H1 (cell line): ENCODE measurements at regions not wholly inside any gene's neighbourhood (a gene's known extent, or its start where the extent isn't known, plus 50 kb on each side); places are given as distances from the start of the nearest gene placed in this dataset.

Source experiments
- CTCF ChIA-PET: fragments of 300-600 bp; sonication (Branson Sonifier 250); formaldehyde crosslinking; loops from one replicate; lab custom pipeline; 2021; ENCODE audit not compliant: partially characterized antibody; lab: Charles Lee
- POLR2A ChIA-PET: fragments of 300-600 bp; sonication (Branson Sonifier 250); formaldehyde crosslinking; loops from one replicate; lab custom pipeline; 2021; ENCODE audit warnings: inconsistent platforms; ENCODE audit not compliant: partially characterized antibody; lab: Charles Lee
- DNase-seq, 2 experiments: peaks; one replicate each; pipeline versions ENCODE4 v3.0.0 to v3.0.0-alpha.2; 2010 to 2022; ENCODE audit warnings: low spot score in 2 of 2, low read depth in 1 of 2, mixed read lengths in 1 of 2
- FAIRE-seq: peaks from 2 replicates; lab custom pipeline; 2011; peaks lifted over from hg19 to GRCh38; lab: Jason Lieb, UNC
- H2AFZ ChIP-seq: 2 replicates; pipeline ENCODE4 v1.8.1; 2012; ENCODE audit warnings: low read length, inconsistent platforms
- H2AK5ac ChIP-seq: 2 replicates; pipeline ENCODE4 v1.6.1; 2013; ENCODE audit warnings: low read depth, low read length
- H2BK120ac ChIP-seq: replicated peaks from 2 replicates; pipeline ENCODE3; 2013; ENCODE audit warnings: low read depth, low read length, inconsistent platforms
- H2BK12ac ChIP-seq: 2 replicates; pipeline ENCODE4 v1.6.1; 2013; ENCODE audit warnings: low read depth, low read length
- H2BK15ac ChIP-seq: 2 replicates; pipeline ENCODE4 v1.6.1; 2013; ENCODE audit warnings: low read length
- H2BK20ac ChIP-seq: 2 replicates; pipeline ENCODE4 v1.6.1; 2013; ENCODE audit warnings: low read length
- H2BK5ac ChIP-seq: 2 replicates; pipeline ENCODE4 v1.6.1; 2013; ENCODE audit warnings: low read depth, low read length
- H3K14ac ChIP-seq: 2 replicates; pipeline ENCODE4 v1.6.1; 2013; ENCODE audit warnings: inconsistent platforms; ENCODE audit not compliant: insufficient read length
- H3K18ac ChIP-seq: 2 replicates; pipeline ENCODE4 v1.6.1; 2013; ENCODE audit warnings: low read length; ENCODE audit errors: extremely low read depth
- H3K23ac ChIP-seq: 2 replicates; pipeline ENCODE4 v1.6.1; 2013; ENCODE audit warnings: inconsistent platforms; ENCODE audit not compliant: insufficient read length
- H3K23me2 ChIP-seq: 2 replicates; pipeline ENCODE4 v1.6.1; 2013; ENCODE audit warnings: low read depth, low read length
- H3K27ac ChIP-seq: 2 replicates; pipeline ENCODE4 v1.6.1; 2011; ENCODE audit warnings: low read depth, low read length, inconsistent platforms
- H3K27me3 ChIP-seq, 4 experiments: replicated peaks in 1 of 4; 1 replicate in 1 of 4; 2 replicates in 3 of 4; pipeline versions ENCODE4 v1.6.1 to v1.8.1; 2011 to 2013; ENCODE audit warnings: low read length in 3 of 4, mild to moderate bottlenecking in 3 of 4, inconsistent platforms in 2 of 4, mixed read lengths in 2 of 4, moderate library complexity in 1 of 4; ENCODE audit not compliant: control insufficient read depth in 3 of 4, insufficient read depth in 3 of 4; ENCODE audit errors: extremely low read depth in 1 of 4
- H3K36me3 ChIP-seq, 4 experiments: 2 replicates each; pipeline versions ENCODE4 v1.6.1 to v1.8.1; 2011 to 2013; ENCODE audit warnings: mild to moderate bottlenecking in 4 of 4, low read length in 3 of 4, moderate library complexity in 2 of 4, control low read depth in 1 of 4, inconsistent platforms in 1 of 4; ENCODE audit not compliant: insufficient read depth in 4 of 4, control insufficient read depth in 2 of 4
- H3K4ac ChIP-seq: replicated peaks from 2 replicates; pipeline ENCODE3; 2013; ENCODE audit warnings: low read length, low read depth, mixed read lengths, inconsistent platforms; ENCODE audit not compliant: insufficient read length
- H3K4me1 ChIP-seq, 4 experiments: replicated peaks in 1 of 4; 1 replicate in 1 of 4; 2 replicates in 3 of 4; pipeline versions ENCODE4 v1.6.1 to v1.8.1; 2011 to 2013; ENCODE audit warnings: low read length in 3 of 4, inconsistent platforms in 2 of 4, mixed read lengths in 1 of 4; ENCODE audit not compliant: insufficient read depth in 4 of 4, control insufficient read depth in 3 of 4
- H3K4me2 ChIP-seq, 2 experiments: 2 replicates each; pipeline versions ENCODE4 v1.6.1 to v1.8.1; 2011 to 2013; ENCODE audit warnings: low read depth in 2 of 2, low read length in 2 of 2, control low read depth in 1 of 2, inconsistent platforms in 1 of 2, mild to moderate bottlenecking in 1 of 2; ENCODE audit not compliant: insufficient read depth in 1 of 2
- H3K4me3 ChIP-seq, 4 experiments: fragments of 200-600, 300-600 bp in 1 of 4; sonication (generic), shearing (Covaris generic), sonication (Bioruptor Twin) in 1 of 4; 2 replicates each; pipeline versions ENCODE4 v1.5.1 to v1.8.1; 2011 to 2016; ENCODE audit warnings: low read length in 4 of 4, low read depth in 3 of 4, control low read depth in 2 of 4, inconsistent platforms in 2 of 4, mild to moderate bottlenecking in 2 of 4, mixed read lengths in 1 of 4, moderate library complexity in 1 of 4; ENCODE audit not compliant: insufficient read depth in 2 of 4; ENCODE audit errors: extremely low read depth in 1 of 4
- H3K56ac ChIP-seq: replicated peaks from 2 replicates; pipeline ENCODE3; 2013; ENCODE audit warnings: low read depth, mild to moderate bottlenecking, mixed read lengths, low read length, inconsistent platforms; ENCODE audit not compliant: insufficient read length
- H3K79me1 ChIP-seq: 2 replicates; pipeline ENCODE4 v1.6.1; 2013; ENCODE audit warnings: low read depth, low read length, control low read depth
- H3K79me2 ChIP-seq, 2 experiments: 2 replicates each; pipeline versions ENCODE4 v1.6.1 to v1.8.1; 2012 to 2013; ENCODE audit warnings: low read length in 2 of 2, mild to moderate bottlenecking in 2 of 2, inconsistent platforms in 1 of 2; ENCODE audit not compliant: insufficient read depth in 2 of 2, control insufficient read depth in 1 of 2
- H3K9ac ChIP-seq, 4 experiments: replicated peaks in 1 of 4; 1 replicate in 1 of 4; 2 replicates in 3 of 4; pipeline versions ENCODE4 v1.6.1 to v1.8.1; 2011 to 2013; ENCODE audit warnings: low read depth in 3 of 4, low read length in 3 of 4, control low read depth in 2 of 4, mild to moderate bottlenecking in 2 of 4, moderate library complexity in 2 of 4, inconsistent platforms in 1 of 4; ENCODE audit errors: extremely low read depth in 1 of 4
- H3K9me3 ChIP-seq, 2 experiments: 2 replicates each; pipeline versions ENCODE4 v1.6.1 to v1.8.1; 2012 to 2013; ENCODE audit warnings: mild to moderate bottlenecking in 2 of 2, moderate library complexity in 2 of 2, control low read depth in 1 of 2, inconsistent platforms in 1 of 2, low read depth in 1 of 2, low read length in 1 of 2, mixed read lengths in 1 of 2; ENCODE audit not compliant: insufficient read depth in 2 of 2
- H4K20me1 ChIP-seq, 2 experiments: replicated peaks in 1 of 2; 2 replicates each; pipeline versions ENCODE3 to v1.8.1; 2011 to 2013; ENCODE audit warnings: inconsistent platforms in 2 of 2, low read length in 2 of 2, mild to moderate bottlenecking in 1 of 2; ENCODE audit not compliant: insufficient read depth in 2 of 2, control insufficient read depth in 1 of 2
- H4K5ac ChIP-seq: 2 replicates; pipeline ENCODE4 v1.6.1; 2013; ENCODE audit warnings: low read length, low read depth, mixed read lengths, inconsistent platforms; ENCODE audit not compliant: insufficient read length
- H4K8ac ChIP-seq: 2 replicates; pipeline ENCODE4 v1.8.0; 2013; ENCODE audit warnings: mild to moderate bottlenecking, moderate library complexity, low read length, inconsistent platforms; ENCODE audit not compliant: insufficient read depth; ENCODE audit errors: extremely low read depth
- H4K91ac ChIP-seq: replicated peaks from 2 replicates; pipeline ENCODE3; 2013; ENCODE audit warnings: low read length, mixed read lengths, inconsistent platforms; ENCODE audit not compliant: insufficient read length
- EGR1 ChIP-seq: IDR thresholded peaks from 2 replicates; pipeline ENCODE4 v1.6.1; 2011; ENCODE audit warnings: low read depth, low read length, borderline replicate concordance
- FOSL1 ChIP-seq: IDR thresholded peaks from 2 replicates; pipeline ENCODE4 v1.6.1; 2011; ENCODE audit warnings: mild to moderate bottlenecking, low read depth, low read length, moderate library complexity; ENCODE audit not compliant: insufficient read depth
- GABPA ChIP-seq: IDR thresholded peaks from 2 replicates; pipeline ENCODE4 v1.6.1; 2011; ENCODE audit warnings: mild to moderate bottlenecking, low read length, moderate library complexity, borderline replicate concordance; ENCODE audit not compliant: insufficient read depth
- NANOG ChIP-seq: IDR thresholded peaks from 2 replicates; pipeline ENCODE4 v1.6.1; 2011; ENCODE audit warnings: low read length, low read depth, mild to moderate bottlenecking, inconsistent platforms; ENCODE audit not compliant: insufficient read depth, poor library complexity, severe bottlenecking
- POLR2A ChIP-seq, 2 experiments: IDR thresholded peaks; 1 replicate in 1 of 2; 2 replicates in 1 of 2; pipeline ENCODE4 v1.6.1; 2011; ENCODE audit warnings: low read depth in 2 of 2, low read length in 2 of 2, mild to moderate bottlenecking in 2 of 2; ENCODE audit errors: control extremely low read depth in 1 of 2
- POLR2AphosphoS5 ChIP-seq: IDR thresholded peaks from 2 replicates; pipeline ENCODE4 v1.6.1; 2011; ENCODE audit warnings: low read depth, low read length
- RNF2 ChIP-seq: fragments of 200-900, 300-1000 bp; sonication (generic); IDR thresholded peaks from 2 replicates; pipeline ENCODE4 v1.7.1; 2016; ENCODE audit warnings: borderline replicate concordance, low read depth, mild to moderate bottlenecking, antibody characterized with exemption, low read length; ENCODE audit not compliant: poor library complexity, severe bottlenecking; ENCODE audit errors: missing control alignments
- SIN3A ChIP-seq, 2 experiments: IDR thresholded peaks in 1 of 2; conservative IDR thresholded peaks in 1 of 2; 2 replicates each; pipeline ENCODE4 v1.6.1; 2011 to 2012; ENCODE audit warnings: low read length in 2 of 2, improper control_type of control experiment in 1 of 2, low read depth in 1 of 2, mild to moderate bottlenecking in 1 of 2
- SRF ChIP-seq: IDR thresholded peaks from 2 replicates; pipeline ENCODE4 v1.6.1; 2011; ENCODE audit warnings: mild to moderate bottlenecking, low read depth, low read length, moderate library complexity
- WGBS, 2 experiments: shearing (Covaris generic) in 1 of 2; methylation state at CpG; one replicate each; pipeline versions ENCODE4 v1.1.6 to v1.1.7; 2013 to 2015; ENCODE audit warnings: low lambda C conversion rate in 2 of 2, mixed read lengths in 2 of 2, inconsistent platforms in 1 of 2, low coverage in 1 of 2, missing lambda C conversion rate in 1 of 2; ENCODE audit not compliant: insufficient replicate concordance in 2 of 2, insufficient coverage in 1 of 2, insufficient read length in 1 of 2; ENCODE audit errors: extremely low coverage in 1 of 2, missing lambda C conversion rate in 1 of 2; 5-methylcytosine and 5-hydroxymethylcytosine counted together
- TF ChIP-seq, protein P1 (sequence below): IDR thresholded peaks from 2 replicates; pipeline ENCODE4 v1.6.1; 2011; ENCODE audit warnings: low read length, improper control_type of control experiment

DNA sequence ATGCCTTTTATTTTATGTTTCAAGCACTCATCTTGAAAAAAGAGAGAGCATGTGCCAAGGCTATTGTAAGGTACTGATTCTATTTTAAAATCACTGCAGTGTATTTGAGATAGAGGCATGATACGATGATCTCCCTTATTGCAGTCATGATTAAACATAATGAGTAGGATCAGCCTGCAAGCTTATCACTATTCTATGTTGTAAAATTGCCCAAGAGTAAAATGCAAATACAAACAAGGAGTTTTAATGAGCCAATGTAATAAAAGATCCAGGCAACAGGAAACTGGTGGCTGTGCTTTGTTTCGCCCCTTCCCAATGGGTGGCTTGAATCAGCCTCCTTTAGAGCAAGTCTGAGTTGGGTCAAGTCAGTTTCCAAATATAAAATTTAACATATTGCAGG, 116.4 kb upstream of the RBMS1 start:
- Histone ChIP-seq H2BK5ac (no peak overlapping the region), H3K4ac (no peak overlapping the region), H3K23ac (no peak overlapping the region), H3K79me1 (no peaks in the 10 kb centered on the region), H3K27ac (no peak overlapping the region), H3K36me3 (no peaks in the 10 kb centered on the region), H4K91ac (no peak overlapping the region), H4K5ac (no peak overlapping the region), H4K20me1 (no peaks in the 10 kb centered on the region), H3K18ac (no peak overlapping the region), H3K23me2 (no peaks in the 10 kb centered on the region), H2AK5ac (no peak overlapping the region), H3K79me2 (no peaks in the 10 kb centered on the region), H3K9me3 (no peaks in the 10 kb centered on the region), H2BK12ac (no peak overlapping the region), H2AFZ (no peak overlapping the region), H2BK120ac (no peak overlapping the region), H3K27me3 (no peaks in the 10 kb centered on the region), H4K8ac (no peak overlapping the region), H3K9ac (no peak overlapping the region), H3K4me1 (peaks cover 0 to 3% (median 0%) of the 10 kb centered on the region in 4 experiments; a peak in 1 of 7 replicates), H3K4me2 (no peak overlapping the region), H3K56ac (no peak overlapping the region), H3K14ac (no peak overlapping the region), H3K4me3 (no peak overlapping the region), H2BK20ac (no peak overlapping the region), H2BK15ac (no peak overlapping the region)
- ChIA-PET POLR2A (no interaction called here), CTCF (interaction anchor here (1.0 kb wide), 1 partner anchor 87 kb away, joined by 3 read pairs; no protein-coding TSS in a partner anchor)
- no peak for TF ChIP-seq EGR1
- TF ChIP-seq POLR2A (IDR thresholded peaks at IDR 0.05; ENCODE audit: control extremely low read depth in 1 of 2, low read depth in 2 of 2, low read length in 2 of 2): no peak
- no peak for TF ChIP-seq GABPA
- no peak for TF ChIP-seq RNF2
- no peak for TF ChIP-seq NANOG
- no peak for TF ChIP-seq POLR2AphosphoS5
- no peak for TF ChIP-seq FOSL1
- TF ChIP-seq, protein P1, sequence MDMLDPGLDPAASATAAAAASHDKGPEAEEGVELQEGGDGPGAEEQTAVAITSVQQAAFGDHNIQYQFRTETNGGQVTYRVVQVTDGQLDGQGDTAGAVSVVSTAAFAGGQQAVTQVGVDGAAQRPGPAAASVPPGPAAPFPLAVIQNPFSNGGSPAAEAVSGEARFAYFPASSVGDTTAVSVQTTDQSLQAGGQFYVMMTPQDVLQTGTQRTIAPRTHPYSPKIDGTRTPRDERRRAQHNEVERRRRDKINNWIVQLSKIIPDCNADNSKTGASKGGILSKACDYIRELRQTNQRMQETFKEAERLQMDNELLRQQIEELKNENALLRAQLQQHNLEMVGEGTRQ: no peak
- TF ChIP-seq SIN3A (conservative IDR thresholded peaks at IDR 0.05 in 1 of 2, IDR thresholded peaks at IDR 0.05 in 1 of 2; ENCODE audit: low read depth in 1 of 2, low read length in 2 of 2): no peak
- TF ChIP-seq SRF: no peak
- WGBS, 2 experiments: 96% methylated on average over 2 of the region's 2 CpGs; no CpG with 5 or more reads in 1 of the 2 experiments
- DNase-seq (no peak), FAIRE-seq (no peak)
